T-helper 1 cell treated with Interleukin-12 subunit alpha and Interleukin-12 subunit beta and Interleukin-4 antibody, amounts not matched to agents 30 ng/mL and 1 ng/mL, for 36 hours (primary cell): ENCODE measurements at regions not wholly inside any gene's neighbourhood (a gene's known extent, or its start where the extent isn't known, plus 50 kb on each side); places are given as distances from the start of the nearest gene placed in this dataset.

Experiments used
- intact Hi-C: fragments of 100-400 bp; cut with micrococcal nuclease; formaldehyde crosslinking; loops from one replicate; pipeline ENCODE4 v1.15.1; 2024

GRCh38 chr6:138550346-138550767 lies 51.1 kb upstream of the NHSL1 start:
- intact Hi-C loops: no loop called here

DNA sequence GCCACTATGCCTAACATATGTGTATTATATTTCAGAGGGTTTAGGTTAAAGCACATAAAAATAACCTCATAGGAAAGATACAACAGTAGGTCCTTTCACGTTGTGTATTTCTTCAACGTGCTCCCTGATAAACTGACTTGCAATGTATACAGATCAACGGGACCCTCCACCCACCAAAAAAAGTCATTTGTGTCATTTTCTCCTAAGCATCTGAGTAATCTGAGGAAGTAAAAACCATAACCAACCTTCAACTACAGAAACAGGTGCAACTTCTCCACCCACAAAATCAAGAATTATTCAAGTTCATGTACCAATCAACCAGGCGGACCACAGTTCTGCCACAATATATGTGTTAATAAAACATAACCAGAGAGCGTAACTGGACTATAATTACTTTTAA lies 54.9 kb upstream of the NHSL1 start:
- intact Hi-C loops: no loop called here

- intact Hi-C loops: no loop called here
These were observed 56.2 kb upstream of the NHSL1 start for GRCh38 chr6:138555421-138555988.

DNA sequence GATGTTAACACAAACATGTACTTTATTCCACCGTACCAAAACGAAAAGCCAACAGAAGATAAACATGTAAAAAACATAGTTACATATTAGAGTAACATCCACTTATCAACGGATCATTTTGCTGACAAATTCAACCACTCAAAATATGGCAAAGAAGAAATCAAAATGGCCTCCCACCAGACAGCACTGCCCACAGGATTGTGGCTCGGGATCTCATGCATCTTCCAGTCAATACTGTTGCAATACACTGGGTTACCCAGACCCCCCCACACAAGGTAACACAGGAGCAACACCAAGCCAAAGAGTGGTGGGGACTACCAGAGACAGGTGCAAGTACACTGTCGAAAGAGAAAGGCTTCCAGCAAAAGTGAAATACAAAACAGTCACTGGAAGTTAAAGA lies 57.9 kb upstream of the NHSL1 start:
- intact Hi-C loops: no loop called here

- intact Hi-C loops: no loop called here
These were observed 59.8 kb upstream of the NHSL1 start for GRCh38 chr6:138559143-138559542.

- intact Hi-C loops: no loop called here
These were observed 61.0 kb upstream of the NHSL1 start for GRCh38 chr6:138560130-138560860.

DNA sequence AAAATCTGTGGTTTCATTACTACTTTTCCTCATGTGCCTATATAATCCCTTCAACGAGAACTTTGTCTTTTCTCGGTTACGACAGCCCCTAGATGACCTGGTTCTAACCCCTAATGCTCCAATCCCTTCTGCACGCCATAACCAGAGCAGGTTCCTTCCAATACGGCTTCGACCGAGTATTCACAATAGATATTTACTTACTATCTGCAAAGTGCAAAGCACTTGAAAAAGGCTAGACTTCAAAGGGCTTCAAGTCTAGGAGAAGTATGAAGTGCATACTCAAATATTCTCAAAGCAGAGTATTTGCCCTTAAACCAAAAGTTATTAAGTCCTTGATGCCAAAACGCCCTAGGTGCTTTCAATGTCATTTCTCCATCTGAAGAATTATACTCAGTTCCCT lies 63.4 kb upstream of the NHSL1 start:
- intact Hi-C loops: no loop called here

- intact Hi-C loops: no loop called here
These were observed 63.9 kb upstream of the NHSL1 start for GRCh38 chr6:138563231-138563630.

- intact Hi-C loops: no loop called here
These were observed 64.4 kb upstream of the NHSL1 start for GRCh38 chr6:138563650-138564049.

GRCh38 chr6:138564170-138564721 lies 65.0 kb upstream of the NHSL1 start:
- intact Hi-C loops: no loop called here

GRCh38 chr6:138567052-138567451 lies 67.8 kb upstream of the NHSL1 start:
- intact Hi-C loops: no loop called here

DNA sequence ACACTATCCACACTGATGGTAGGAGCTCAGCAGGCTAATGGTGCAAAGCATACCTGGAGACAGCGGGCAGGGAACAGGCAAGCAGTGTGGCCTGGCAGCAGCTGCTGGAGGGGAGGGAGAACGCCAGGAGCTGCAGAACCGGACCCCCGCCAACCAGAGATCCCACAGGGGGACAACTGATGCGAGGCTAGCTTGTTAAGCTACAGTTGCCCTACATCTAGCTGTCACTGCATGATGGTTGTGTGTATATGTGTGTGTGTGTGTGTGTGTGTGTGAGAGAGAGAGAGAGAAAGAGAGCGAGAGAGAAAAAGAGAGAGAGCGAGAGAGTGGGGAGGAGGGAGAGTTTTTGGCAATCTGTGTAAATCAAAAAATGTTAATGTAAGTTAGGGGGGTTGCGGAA lies 69.7 kb upstream of the NHSL1 start:
- intact Hi-C loops: no loop called here

GRCh38 chr6:138569554-138569953 lies 70.3 kb upstream of the NHSL1 start:
- intact Hi-C loops: no loop called here

GRCh38 chr6:138569970-138570724 lies 70.9 kb upstream of the NHSL1 start:
- intact Hi-C loops: no loop called here

GRCh38 chr6:138570725-138571029 lies 71.4 kb upstream of the NHSL1 start:
- intact Hi-C loops: no loop called here

- intact Hi-C loops: no loop called here
These were observed 71.9 kb upstream of the NHSL1 start for GRCh38 chr6:138571181-138571580.

DNA sequence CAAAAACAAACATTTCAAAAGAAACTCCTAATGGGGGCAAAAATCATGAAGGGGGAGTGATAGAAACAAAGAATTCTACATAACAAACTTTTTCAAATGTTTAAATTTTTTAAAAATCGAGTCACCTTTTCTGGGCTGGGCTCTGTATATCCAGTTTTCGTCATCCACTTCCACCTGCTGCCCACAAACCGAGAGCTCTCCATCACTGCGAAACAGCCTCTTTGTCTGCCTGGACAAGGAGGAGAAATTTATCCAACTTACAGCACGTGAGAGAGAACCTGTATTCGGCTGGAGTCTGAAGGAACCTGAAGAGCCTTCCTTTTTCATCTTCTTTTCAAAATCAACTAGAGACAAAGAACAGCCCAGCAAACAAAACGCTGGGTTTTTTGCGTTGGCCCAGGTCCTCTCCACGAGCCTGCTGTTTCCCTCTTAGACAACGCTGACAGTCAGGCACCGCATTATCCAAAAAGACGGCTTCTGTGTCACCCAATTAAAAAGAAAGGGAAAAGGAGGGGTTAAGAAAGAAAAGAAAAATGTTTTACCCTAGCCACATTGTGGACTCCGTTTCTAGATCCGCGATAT lies 72.4 kb upstream of the NHSL1 start:
- intact Hi-C loops: no loop called here

GRCh38 chr6:138572167-138572875 lies 73.0 kb upstream of the NHSL1 start:
- intact Hi-C loops: no loop called here

GRCh38 chr6:138572885-138573284 lies 73.6 kb upstream of the NHSL1 start:
- intact Hi-C loops: no loop called here

DNA sequence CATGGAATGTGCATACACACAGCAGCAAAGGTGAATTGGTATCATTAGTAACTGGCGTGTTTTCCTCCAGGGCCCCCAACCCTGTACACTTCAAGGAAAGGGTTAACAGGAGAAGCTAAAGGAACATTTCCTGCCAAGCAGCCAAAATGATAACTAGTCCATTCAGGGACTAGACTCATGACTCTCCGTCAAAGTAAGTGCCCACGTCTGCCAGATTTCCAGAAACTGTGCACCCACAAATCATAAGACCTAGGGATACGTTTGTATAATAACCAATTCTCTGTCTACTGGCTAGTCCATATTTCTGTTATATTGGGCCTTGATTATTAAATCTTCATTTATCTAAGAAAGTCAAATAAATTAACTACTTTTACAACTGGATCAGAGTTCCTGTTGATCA lies 76.0 kb upstream of the NHSL1 start:
- intact Hi-C loops: no loop called here

GRCh38 chr6:138576313-138576712 lies 77.0 kb upstream of the NHSL1 start:
- intact Hi-C loops: no loop called here
